OCI-LY7 (cell line): ENCODE measurements at regions not wholly inside any gene's neighbourhood (a gene's known extent, or its start where the extent isn't known, plus 50 kb on each side); places are given as distances from the start of the nearest gene placed in this dataset.

ENCODE experiments used
- EZH2phosphoT487 ChIP-seq: fragments of 200-600 bp; sonication (generic); IDR thresholded peaks from 2 replicates; pipeline ENCODE4 v1.6.1; 2018; ENCODE audit warnings: low read depth, borderline replicate concordance, mild to moderate bottlenecking, mixed run types, antibody characterized with exemption, low read length, moderate library complexity, mixed read lengths
- TF ChIP-seq, protein P1 (sequence below): fragments of 200-600 bp; sonication (generic); conservative IDR thresholded peaks from 2 replicates; pipeline ENCODE4 v1.5.1; 2014; ENCODE audit warnings: mild to moderate bottlenecking, antibody characterized with exemption, low read length, moderate library complexity, mixed read lengths

DNA sequence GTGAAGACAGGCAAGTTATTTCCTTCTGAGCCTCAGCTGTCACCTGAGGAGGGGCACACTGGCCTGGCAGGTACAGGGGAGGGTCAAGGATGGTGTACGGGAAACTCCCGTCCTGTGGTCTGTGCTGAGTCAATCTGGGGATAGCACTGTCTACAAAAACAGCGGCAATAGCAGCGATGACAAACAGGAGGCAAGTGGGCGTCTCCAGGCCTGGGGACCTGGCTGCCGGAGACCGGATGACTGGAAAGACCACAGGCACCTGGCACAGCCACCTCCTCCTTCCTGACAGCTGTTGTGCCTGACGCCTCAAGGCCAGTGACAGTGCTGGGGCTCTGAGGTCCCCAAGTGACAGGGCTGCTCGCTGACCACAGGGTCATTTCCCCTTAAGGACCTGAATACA, 202.1 kb upstream of the HS6ST1 start:
- TF ChIP-seq, protein P1, sequence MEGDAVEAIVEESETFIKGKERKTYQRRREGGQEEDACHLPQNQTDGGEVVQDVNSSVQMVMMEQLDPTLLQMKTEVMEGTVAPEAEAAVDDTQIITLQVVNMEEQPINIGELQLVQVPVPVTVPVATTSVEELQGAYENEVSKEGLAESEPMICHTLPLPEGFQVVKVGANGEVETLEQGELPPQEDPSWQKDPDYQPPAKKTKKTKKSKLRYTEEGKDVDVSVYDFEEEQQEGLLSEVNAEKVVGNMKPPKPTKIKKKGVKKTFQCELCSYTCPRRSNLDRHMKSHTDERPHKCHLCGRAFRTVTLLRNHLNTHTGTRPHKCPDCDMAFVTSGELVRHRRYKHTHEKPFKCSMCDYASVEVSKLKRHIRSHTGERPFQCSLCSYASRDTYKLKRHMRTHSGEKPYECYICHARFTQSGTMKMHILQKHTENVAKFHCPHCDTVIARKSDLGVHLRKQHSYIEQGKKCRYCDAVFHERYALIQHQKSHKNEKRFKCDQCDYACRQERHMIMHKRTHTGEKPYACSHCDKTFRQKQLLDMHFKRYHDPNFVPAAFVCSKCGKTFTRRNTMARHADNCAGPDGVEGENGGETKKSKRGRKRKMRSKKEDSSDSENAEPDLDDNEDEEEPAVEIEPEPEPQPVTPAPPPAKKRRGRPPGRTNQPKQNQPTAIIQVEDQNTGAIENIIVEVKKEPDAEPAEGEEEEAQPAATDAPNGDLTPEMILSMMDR, result no peak
- TF ChIP-seq EZH2phosphoT487, result no peak
